Stomach (tissue), 4 donors: ENCODE measurements at regions not wholly inside any gene's neighbourhood (a gene's known extent, or its start where the extent isn't known, plus 50 kb on each side); places are given as distances from the start of the nearest gene placed in this dataset.

Source experiments
- CTCF ChIP-seq, 7 experiments: fragments of 450-650 bp in 4 of 7; fragments of 200-600 bp in 3 of 7; sonication (generic) in 3 of 7; IDR thresholded peaks; one replicate each; pipeline ENCODE4 v1.5.1; 2016 to 2019; ENCODE audit warnings: antibody characterized with exemption in 7 of 7, control low read depth in 2 of 7, mild to moderate bottlenecking in 1 of 7
- EP300 ChIP-seq: sonication (generic); formaldehyde crosslinking; IDR thresholded peaks from one replicate; pipeline ENCODE4 v1.6.1; 2017; ENCODE audit warnings: antibody characterized with exemption
- POLR2AphosphoS5 ChIP-seq, 3 donors: sonication (generic); formaldehyde crosslinking; IDR thresholded peaks; one replicate each; pipeline ENCODE4 v1.6.1; 2016; ENCODE audit warnings: antibody characterized with exemption in 3 of 3

DNA sequence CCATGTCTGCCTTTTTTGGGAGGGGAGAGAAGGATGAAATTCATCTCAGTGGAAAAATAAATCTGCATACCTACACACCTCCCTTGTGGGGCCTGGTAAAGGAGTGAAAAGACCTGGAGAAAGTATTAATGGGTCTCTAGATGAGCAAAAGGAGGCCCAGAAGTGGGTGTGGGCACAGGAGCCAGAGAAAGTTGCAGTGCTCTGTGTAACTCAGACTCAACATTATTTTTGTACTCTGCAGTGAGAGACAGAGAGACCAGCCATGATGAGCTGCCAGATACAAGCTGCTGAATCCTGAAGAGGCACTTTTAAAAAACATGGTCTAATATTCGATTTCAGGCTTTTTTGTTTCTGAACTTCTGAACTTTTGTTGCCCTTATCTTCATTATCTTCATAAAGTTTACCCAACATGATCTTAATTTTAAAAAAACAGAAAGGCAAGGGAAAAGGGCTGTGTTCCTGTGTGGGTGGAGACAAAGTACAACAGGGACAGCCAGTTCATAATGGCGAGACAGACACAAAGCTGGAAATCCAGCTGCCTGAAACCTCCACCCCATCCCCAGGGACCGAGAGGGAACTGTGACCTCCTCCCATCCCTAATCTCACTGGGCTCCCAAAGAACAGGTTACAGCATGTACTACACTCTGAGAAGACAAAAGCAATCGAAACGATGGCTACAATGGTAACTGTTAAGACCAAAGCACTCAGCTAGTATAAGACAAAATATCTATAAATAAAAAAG lies 77.2 kb downstream of the KLF12 start:
- TF ChIP-seq POLR2AphosphoS5 (IDR thresholded peaks at IDR 0.05) (no peak), CTCF (IDR thresholded peaks at IDR 0.05) (no peak), EP300 (no peak)
